Caco-2 (cell line): ENCODE measurements at regions not wholly inside any gene's neighbourhood (a gene's known extent, or its start where the extent isn't known, plus 50 kb on each side); places are given as distances from the start of the nearest gene placed in this dataset.

Source experiments
- BruUV-seq: library from RNA; stranded (reverse); fragments of 400-500 nt; replicated peaks from 2 replicates; lab custom pipeline; 2021; lab: Mats Ljungman, UMichigan
- CTCF ChIA-PET: fragments of 300-600 bp; sonication (Branson Sonifier 250); formaldehyde crosslinking; loops from one replicate; lab custom pipeline; 2022; ENCODE audit warnings: antibody characterized with exemption; lab: Charles Lee
- POLR2A ChIA-PET: fragments of 300-600 bp; sonication (Branson Sonifier 250); formaldehyde crosslinking; loops from one replicate; lab custom pipeline; 2022; ENCODE audit warnings: antibody characterized with exemption; lab: Charles Lee
- DNase-seq, 2 experiments: peaks; one replicate each; pipeline versions ENCODE4 v3.0.0 to v3.0.0-alpha.2; 2020 to 2022
- H3K27me3 ChIP-seq: replicated peaks from 2 replicates; pipeline ENCODE4 v1.6.0; 2011; ENCODE audit warnings: low read length; ENCODE audit not compliant: control insufficient read depth, insufficient read depth
- H3K36me3 ChIP-seq: 2 replicates; pipeline ENCODE4 v1.5.1; 2011; ENCODE audit warnings: low read length; ENCODE audit not compliant: control insufficient read depth, insufficient read depth
- H3K4me1 ChIP-seq: fragments of 250-450 bp; sonication (Bioruptor Pico); 2 replicates; pipeline ENCODE4 v1.5.1; 2020; ENCODE audit warnings: mild to moderate bottlenecking
- H3K4me3 ChIP-seq: 2 replicates; pipeline ENCODE4 v1.5.1; 2011; ENCODE audit warnings: low read depth, mild to moderate bottlenecking, control low read depth, low read length
- H3K9me3 ChIP-seq: fragments of 250-450 bp; sonication (Bioruptor Pico); 2 replicates; pipeline ENCODE4 v1.5.1; 2020; ENCODE audit warnings: mild to moderate bottlenecking, moderate library complexity
- H3K27ac Mint-ChIP-seq: one replicate; pipeline ENCODE4 v1.8.0; 2022; ENCODE audit warnings: mixed read lengths; ENCODE audit not compliant: unreplicated experiment
- H3K27me3 Mint-ChIP-seq: one replicate; pipeline ENCODE4 v1.8.0; 2022; ENCODE audit warnings: mixed read lengths; ENCODE audit not compliant: insufficient read depth, unreplicated experiment
- H3K36me3 Mint-ChIP-seq: one replicate; pipeline ENCODE4 v1.8.0; 2022; ENCODE audit warnings: mild to moderate bottlenecking, mixed read lengths; ENCODE audit not compliant: insufficient read depth, unreplicated experiment
- H3K4me1 Mint-ChIP-seq: one replicate; pipeline ENCODE4 v1.8.0; 2022; ENCODE audit warnings: low read depth, mixed read lengths; ENCODE audit not compliant: unreplicated experiment
- H3K4me3 Mint-ChIP-seq: one replicate; pipeline ENCODE4 v1.8.0; 2022; ENCODE audit warnings: mild to moderate bottlenecking, moderate library complexity, mixed read lengths; ENCODE audit not compliant: unreplicated experiment
- H3K9me3 Mint-ChIP-seq: one replicate; pipeline ENCODE4 v1.8.0; 2022; ENCODE audit warnings: mixed read lengths; ENCODE audit not compliant: unreplicated experiment
- CTCF ChIP-seq, 2 experiments: fragments of 200-600 bp in 1 of 2; IDR thresholded peaks; 1 replicate in 1 of 2; 2 replicates in 1 of 2; pipeline versions ENCODE4 v1.5.1 to v1.8.0; 2011 to 2022; ENCODE audit warnings: antibody characterized with exemption in 1 of 2, control low read depth in 1 of 2, inconsistent platforms in 1 of 2, low read depth in 1 of 2, low read length in 1 of 2, mild to moderate bottlenecking in 1 of 2, moderate library complexity in 1 of 2; ENCODE audit not compliant: insufficient read depth in 1 of 2, severe bottlenecking in 1 of 2, unreplicated experiment in 1 of 2
- intact Hi-C: fragments of 100-400 bp; cut with micrococcal nuclease; formaldehyde crosslinking; loops from one replicate; pipeline ENCODE4 v1.10.0; 2022; ENCODE audit not compliant: unreplicated experiment

- Histone ChIP-seq H3K36me3 (no peaks in the 10 kb centered on the region), H3K27me3 (no peaks in the 10 kb centered on the region), H3K4me3 (no peak overlapping the region), H3K4me1 (peaks cover 42% of the 10 kb centered on the region), H3K9me3 (no peaks in the 10 kb centered on the region)
- TF ChIP-seq CTCF (IDR thresholded peaks at IDR 0.05; ENCODE audit: insufficient read depth in 1 of 2, low read depth in 1 of 2, low read length in 1 of 2, severe bottlenecking in 1 of 2, unreplicated experiment in 1 of 2) = no peak
- no TSS peak for BruUV-seq
- DNase-seq = peak; percentile 69 to 82
- peak overlapping the region; percentile 82 for H3K4me3 Mint-ChIP-seq
- peaks cover 37% of the 10 kb centered on the region for H3K4me1 Mint-ChIP-seq
- ChIA-PET POLR2A (interaction anchor here (0.8 kb wide), 1 partner anchor 181 kb away, joined by 3 read pairs; the partner anchor contains the start of gene ANP32B), CTCF (interaction anchor here (0.7 kb wide), 1 partner anchor 41 kb away, joined by 3 read pairs; no protein-coding TSS in a partner anchor)
- no peaks in the 10 kb centered on the region for H3K9me3 Mint-ChIP-seq
- no peaks in the 10 kb centered on the region for H3K27me3 Mint-ChIP-seq
- H3K36me3 Mint-ChIP-seq = peaks cover 16% of the 10 kb centered on the region
- H3K27ac Mint-ChIP-seq = peak overlapping the region; percentile 92
- intact Hi-C loops = loop anchor here (2.0 to 5.0 kb wide), 2 partner anchors 41 to 100 kb away; no protein-coding TSS in a partner anchor
Measured at GRCh38 chr9:97802276-97802675, 50.8 kb upstream of the FOXE1 start.

GRCh38 chr9:97803167-97804058, 49.6 kb upstream of the FOXE1 start:
- Mint-ChIP-seq H3K27ac (peak overlapping the region; percentile 92), H3K4me1 (peaks cover 39% of the 10 kb centered on the region), H3K4me3 (peak overlapping the region; percentile 82), H3K27me3 (no peaks in the 10 kb centered on the region), H3K9me3 (no peaks in the 10 kb centered on the region), H3K36me3 (peaks cover 19% of the 10 kb centered on the region)
- H3K36me3 ChIP-seq = no peaks in the 10 kb centered on the region
- intact Hi-C loops = loop anchor here (1.0 to 5.0 kb wide), 5 partner anchors 43 to 99 kb away; no protein-coding TSS in a partner anchor
- DNase-seq = peak; percentile 88 to 91
- no TSS peak for BruUV-seq
- ChIA-PET POLR2A (interaction anchor here (0.6 to 1.0 kb wide), 4 partner anchors 43 to 180 kb away, joined by 3 to 4 read pairs (median 4); partner anchors contain the start of gene ANP32B), CTCF (interaction anchor here (0.6 to 0.7 kb wide), 2 partner anchors 40 to 50 kb away, joined by 3 to 5 read pairs; no protein-coding TSS in a partner anchor)
- H3K4me1 ChIP-seq = peaks cover 42% of the 10 kb centered on the region
- H3K4me3 ChIP-seq = peak overlapping the region; percentile 66
- TF ChIP-seq CTCF (IDR thresholded peaks at IDR 0.05; ENCODE audit: insufficient read depth in 1 of 2, low read depth in 1 of 2, low read length in 1 of 2, severe bottlenecking in 1 of 2, unreplicated experiment in 1 of 2) = peak; percentile 29 to 36
- H3K9me3 ChIP-seq = no peaks in the 10 kb centered on the region
- H3K27me3 ChIP-seq = no peaks in the 10 kb centered on the region
